GM12865 (cell line): ENCODE measurements at regions not wholly inside any gene's neighbourhood (a gene's known extent, or its start where the extent isn't known, plus 50 kb on each side); places are given as distances from the start of the nearest gene placed in this dataset.

Source experiments
- DNase-seq: peaks from one replicate; pipeline ENCODE4 v3.0.0; 2010; ENCODE audit warnings: low read depth
- H3K4me3 ChIP-seq: 2 replicates; pipeline ENCODE4 v1.5.1; 2011; ENCODE audit warnings: mild to moderate bottlenecking, low read depth, low read length, control low read depth
- TF ChIP-seq, protein P1 (sequence below): IDR thresholded peaks from 2 replicates; pipeline ENCODE4 v1.5.1; 2011; ENCODE audit warnings: low read length, control low read depth, low read depth, inconsistent platforms; ENCODE audit not compliant: insufficient read depth; ENCODE audit errors: missing control alignments

DNA sequence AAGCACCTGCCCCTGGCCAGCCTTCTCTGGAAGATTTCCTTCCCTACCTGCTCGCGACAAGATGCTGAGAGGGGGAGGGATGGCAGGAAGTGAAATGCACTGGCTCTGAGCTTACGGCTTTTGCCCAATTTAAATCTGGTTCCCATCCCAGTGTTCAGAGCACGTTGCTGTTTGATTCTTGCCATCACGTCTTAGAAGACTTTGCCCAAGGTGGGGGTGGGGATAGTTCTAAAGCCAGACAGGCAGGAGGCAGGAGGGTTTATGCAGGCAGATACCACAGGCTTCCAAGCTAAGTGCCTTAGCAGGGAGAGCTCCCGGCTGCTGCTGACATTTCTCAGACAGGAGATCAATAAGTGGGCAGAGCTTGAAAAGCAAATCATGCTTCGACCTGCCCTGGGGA, 393.9 kb downstream of the MID1IP1 start:
- DNase-seq, result no peak
- H3K4me3 ChIP-seq, result no peak overlapping the region
- TF ChIP-seq, protein P1, sequence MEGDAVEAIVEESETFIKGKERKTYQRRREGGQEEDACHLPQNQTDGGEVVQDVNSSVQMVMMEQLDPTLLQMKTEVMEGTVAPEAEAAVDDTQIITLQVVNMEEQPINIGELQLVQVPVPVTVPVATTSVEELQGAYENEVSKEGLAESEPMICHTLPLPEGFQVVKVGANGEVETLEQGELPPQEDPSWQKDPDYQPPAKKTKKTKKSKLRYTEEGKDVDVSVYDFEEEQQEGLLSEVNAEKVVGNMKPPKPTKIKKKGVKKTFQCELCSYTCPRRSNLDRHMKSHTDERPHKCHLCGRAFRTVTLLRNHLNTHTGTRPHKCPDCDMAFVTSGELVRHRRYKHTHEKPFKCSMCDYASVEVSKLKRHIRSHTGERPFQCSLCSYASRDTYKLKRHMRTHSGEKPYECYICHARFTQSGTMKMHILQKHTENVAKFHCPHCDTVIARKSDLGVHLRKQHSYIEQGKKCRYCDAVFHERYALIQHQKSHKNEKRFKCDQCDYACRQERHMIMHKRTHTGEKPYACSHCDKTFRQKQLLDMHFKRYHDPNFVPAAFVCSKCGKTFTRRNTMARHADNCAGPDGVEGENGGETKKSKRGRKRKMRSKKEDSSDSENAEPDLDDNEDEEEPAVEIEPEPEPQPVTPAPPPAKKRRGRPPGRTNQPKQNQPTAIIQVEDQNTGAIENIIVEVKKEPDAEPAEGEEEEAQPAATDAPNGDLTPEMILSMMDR, result no peak

- DNase-seq, result peak; percentile 91
- peak overlapping the region; percentile 50 for H3K4me3 ChIP-seq
- TF ChIP-seq, protein P1, result no peak
Observed at GRCh38 chrX:39196192-39197102, 395.2 kb downstream of the MID1IP1 start.

DNA sequence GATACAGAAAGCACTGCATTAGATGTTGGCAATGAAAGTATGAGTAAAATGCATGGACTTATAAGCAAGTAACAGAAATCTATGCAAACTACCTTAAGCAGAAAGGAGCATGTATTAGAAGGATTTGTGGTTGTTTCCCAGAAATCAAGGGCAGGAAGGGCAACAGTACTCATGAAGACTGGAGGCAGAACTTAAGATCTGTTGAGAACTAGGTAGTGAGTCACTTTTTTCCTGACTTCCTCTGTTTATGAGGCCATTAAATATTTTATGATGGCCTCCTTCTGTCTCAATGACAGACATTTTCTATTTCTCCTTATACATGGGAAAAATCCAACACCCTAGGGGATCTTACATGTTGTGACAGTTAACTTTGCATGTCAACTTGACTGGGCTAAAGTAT, 398.2 kb downstream of the MID1IP1 start:
- no peak for DNase-seq
- H3K4me3 ChIP-seq, result no peak overlapping the region
- TF ChIP-seq, protein P1, result no peak

DNA sequence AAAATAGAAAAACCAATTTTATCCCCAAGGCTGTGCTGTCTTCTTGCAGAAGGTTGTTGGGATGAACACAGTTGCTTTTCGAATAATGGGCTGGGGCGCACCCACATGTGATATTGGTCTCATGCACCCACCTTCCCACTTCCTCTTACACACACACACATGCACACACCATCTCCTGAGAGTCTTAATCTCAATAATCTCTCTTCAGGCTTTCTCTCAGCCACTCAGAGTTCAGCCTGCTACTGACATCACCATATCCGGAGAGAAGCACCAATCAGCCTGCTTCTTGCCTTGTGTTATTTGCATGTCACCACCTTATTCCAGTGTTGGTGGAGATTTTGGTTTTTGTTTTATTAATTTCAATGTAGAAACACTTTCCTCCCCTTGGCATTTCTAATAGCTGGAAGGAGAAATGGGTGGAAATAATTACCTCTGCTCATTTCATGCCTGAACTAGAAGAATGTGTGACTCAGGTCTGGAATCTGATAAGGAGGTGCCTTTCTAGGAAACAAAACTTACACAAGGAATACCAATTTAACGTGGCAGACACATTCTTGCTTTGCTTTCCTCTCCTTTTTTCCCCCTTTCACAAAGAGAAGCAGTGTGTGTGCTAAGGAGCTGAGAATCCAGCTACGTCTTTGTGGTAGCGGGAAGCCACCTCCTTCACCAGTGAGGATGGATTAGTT, 400.2 kb downstream of the MID1IP1 start:
- no peak overlapping the region for H3K4me3 ChIP-seq
- TF ChIP-seq, protein P1, result no peak
- DNase-seq, result peak; percentile 24

DNA sequence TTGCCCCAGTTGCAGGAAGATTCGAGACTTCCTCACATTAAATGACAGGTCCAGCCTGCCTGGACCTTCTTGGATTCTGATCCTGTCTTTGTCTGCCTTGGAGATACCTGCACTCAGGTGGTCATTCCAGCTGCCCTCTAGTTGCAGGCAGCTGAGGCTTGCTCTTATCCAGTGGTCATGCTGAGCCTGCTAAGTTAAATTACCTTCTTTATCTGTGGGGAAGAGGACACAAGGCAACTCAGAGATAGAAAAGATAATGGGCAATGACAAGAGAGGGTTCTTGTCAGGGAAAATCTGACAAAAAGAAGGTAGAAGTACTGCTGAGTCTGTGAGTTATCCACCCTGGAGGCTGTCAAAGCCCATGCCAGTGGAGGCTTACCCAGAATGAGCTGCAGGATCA, 401.4 kb downstream of the MID1IP1 start:
- DNase-seq, result no peak
- H3K4me3 ChIP-seq, result no peak overlapping the region
- TF ChIP-seq, protein P1, result no peak

DNA sequence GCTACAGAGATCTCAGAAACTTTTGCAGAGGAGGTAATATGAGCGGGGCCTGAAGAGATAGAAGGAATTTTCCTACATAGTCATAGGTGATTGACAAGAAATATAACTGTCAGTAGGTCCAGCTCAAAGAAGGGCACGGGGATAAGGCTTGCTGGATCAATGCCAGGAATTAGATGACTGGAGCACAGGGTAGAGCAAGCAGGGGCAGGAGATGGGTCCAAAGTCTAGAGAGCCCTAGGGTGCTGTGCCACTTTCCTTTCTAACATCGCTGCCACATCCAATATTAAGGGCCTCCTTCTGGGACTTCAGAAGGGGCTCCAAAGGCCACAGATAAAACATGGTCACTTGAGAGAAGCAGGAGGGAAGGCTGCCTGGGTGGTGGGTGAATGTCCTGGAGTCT, 402.2 kb downstream of the MID1IP1 start:
- DNase-seq, result no peak
- H3K4me3 ChIP-seq, result no peak overlapping the region
- TF ChIP-seq, protein P1, result no peak
